IMR-90 (cell line): ENCODE measurements at regions not wholly inside any gene's neighbourhood (a gene's known extent, or its start where the extent isn't known, plus 50 kb on each side); places are given as distances from the start of the nearest gene placed in this dataset.
A peak's percentile ranks its signal among the peaks of the same experiment; 100 is the strongest.

Source experiments
- ATAC-seq: fragments of 200-7000 bp; cut with Tn5 transposase; 2 replicates; pipeline ENCODE4 v1.9.1; 2020; ENCODE audit warnings: low read depth, mild to moderate bottlenecking, moderate library complexity
- BruUV-seq: library from RNA; stranded (reverse); fragments of 400-500 nt; replicated peaks from 2 replicates; lab custom pipeline; 2021; lab: Mats Ljungman, UMichigan
- CTCF ChIA-PET: fragments of 300-600 bp; formaldehyde crosslinking; extraction: SDS; loops from one replicate; lab custom pipeline; 2021; ENCODE audit warnings: antibody characterized with exemption; lab: Yijun Ruan, JAX
- POLR2A ChIA-PET: fragments of 300-600 bp; sonication (Branson Sonifier 250); formaldehyde crosslinking; loops from one replicate; lab custom pipeline; 2022; ENCODE audit warnings: antibody characterized with exemption; ENCODE audit not compliant: unreplicated experiment; lab: Charles Lee
- DNase-seq: peaks from one replicate; pipeline ENCODE4 v3.0.0; 2013
- H2AFZ ChIP-seq: replicated peaks from 2 replicates; pipeline ENCODE3; 2013; ENCODE audit warnings: low read length, mild to moderate bottlenecking; ENCODE audit not compliant: poor library complexity
- H2AK5ac ChIP-seq: 2 replicates; pipeline ENCODE4 v1.6.1; 2013; ENCODE audit warnings: low read depth, low read length, inconsistent platforms
- H2AK9ac ChIP-seq: replicated peaks from 2 replicates; pipeline ENCODE3; 2013; ENCODE audit warnings: mild to moderate bottlenecking, low read depth, low read length, moderate library complexity; ENCODE audit not compliant: poor library complexity
- H2BK120ac ChIP-seq: 2 replicates; pipeline ENCODE4 v1.6.1; 2013; ENCODE audit warnings: low read depth, low read length, inconsistent platforms
- H2BK15ac ChIP-seq: 3 replicates; pipeline ENCODE4 v1.6.1; 2013; ENCODE audit warnings: low read depth, low read length, inconsistent platforms
- H2BK20ac ChIP-seq: 2 replicates; pipeline ENCODE4 v1.6.1; 2013; ENCODE audit warnings: low read depth, mild to moderate bottlenecking, inconsistent platforms, low read length, moderate library complexity
- H2BK5ac ChIP-seq: 2 replicates; pipeline ENCODE4 v1.6.1; 2013; ENCODE audit warnings: mild to moderate bottlenecking, low read depth, low read length, inconsistent platforms; ENCODE audit not compliant: poor library complexity, severe bottlenecking
- H3K14ac ChIP-seq: replicated peaks from 2 replicates; pipeline ENCODE4 v1.6.1; 2013; ENCODE audit warnings: low read depth, low read length, inconsistent platforms
- H3K18ac ChIP-seq: 2 replicates; pipeline ENCODE4 v1.6.1; 2013; ENCODE audit warnings: low read depth, low read length, control low read depth
- H3K23ac ChIP-seq: 2 replicates; pipeline ENCODE4 v1.6.1; 2013; ENCODE audit warnings: low read depth, low read length, inconsistent platforms
- H3K27ac ChIP-seq: 2 replicates; pipeline ENCODE4 v1.5.1; 2013; ENCODE audit warnings: mild to moderate bottlenecking, control low read depth, low read length; ENCODE audit not compliant: insufficient read depth
- H3K27me3 ChIP-seq: 2 replicates; pipeline ENCODE4 v1.6.1; 2013; ENCODE audit warnings: low read length; ENCODE audit not compliant: control insufficient read depth, insufficient read depth
- H3K36me3 ChIP-seq: 2 replicates; pipeline ENCODE4 v1.6.1; 2013; ENCODE audit warnings: low read length, mixed read lengths; ENCODE audit not compliant: control insufficient read depth, insufficient read depth
- H3K4ac ChIP-seq: 2 replicates; pipeline ENCODE4 v1.6.1; 2013; ENCODE audit warnings: low read depth, low read length, inconsistent platforms
- H3K4me1 ChIP-seq: 2 replicates; pipeline ENCODE4 v1.6.1; 2013; ENCODE audit warnings: low read length, mixed read lengths; ENCODE audit not compliant: control insufficient read depth, insufficient read depth
- H3K4me2 ChIP-seq: 2 replicates; pipeline ENCODE4 v1.6.1; 2013; ENCODE audit warnings: low read depth, mild to moderate bottlenecking, control low read depth, low read length, moderate library complexity
- H3K4me3 ChIP-seq: 2 replicates; pipeline ENCODE4 v1.5.1; 2013; ENCODE audit warnings: low read depth, mild to moderate bottlenecking, control low read depth, low read length, moderate library complexity; ENCODE audit not compliant: insufficient read depth
- H3K56ac ChIP-seq: 2 replicates; pipeline ENCODE4 v1.6.1; 2013; ENCODE audit warnings: low read length, inconsistent platforms; ENCODE audit not compliant: insufficient read depth; ENCODE audit errors: extremely low read depth
- H3K79me1 ChIP-seq, 2 experiments: 2 replicates each; pipeline ENCODE4 v1.6.1; 2013; ENCODE audit warnings: low read length in 2 of 2, inconsistent platforms in 1 of 2, low read depth in 1 of 2
- H3K9ac ChIP-seq: 2 replicates; pipeline ENCODE4 v1.6.1; 2013; ENCODE audit warnings: low read depth, low read length, control low read depth
- H3K9me1 ChIP-seq: 2 replicates; pipeline ENCODE4 v1.6.1; 2013; ENCODE audit warnings: low read length, inconsistent platforms; ENCODE audit not compliant: insufficient read depth
- H3K9me3 ChIP-seq: 2 replicates; pipeline ENCODE4 v1.6.1; 2013; ENCODE audit warnings: low read length; ENCODE audit not compliant: control insufficient read depth, insufficient read depth
- H4K20me1 ChIP-seq: 2 replicates; pipeline ENCODE4 v1.6.1; 2013; ENCODE audit warnings: low read length, inconsistent platforms; ENCODE audit not compliant: insufficient read depth
- H4K5ac ChIP-seq: 2 replicates; pipeline ENCODE4 v1.6.1; 2013; ENCODE audit warnings: mild to moderate bottlenecking, low read depth, low read length, control low read depth
- H4K8ac ChIP-seq, 2 experiments: 2 replicates each; pipeline ENCODE4 v1.6.1; 2013; ENCODE audit warnings: low read depth in 2 of 2, low read length in 2 of 2, control low read depth in 1 of 2, inconsistent platforms in 1 of 2
- H4K91ac ChIP-seq: 2 replicates; pipeline ENCODE4 v1.6.1; 2013; ENCODE audit warnings: low read depth, low read length, inconsistent platforms; ENCODE audit not compliant: insufficient read depth
- CEBPB ChIP-seq: IDR thresholded peaks from 2 replicates; pipeline ENCODE4 v1.6.1; 2012; ENCODE audit warnings: low read depth, low read length, improper control_type of control experiment
- RCOR1 ChIP-seq: IDR thresholded peaks from 2 replicates; pipeline ENCODE4 v1.6.1; 2012; ENCODE audit warnings: mild to moderate bottlenecking, low read length, improper control_type of control experiment; ENCODE audit not compliant: insufficient replicate concordance
- WGBS, 2 experiments: methylation state at CpG; one replicate each; pipeline versions ENCODE4 v1.1.5 to v1.1.7; 2013; ENCODE audit warnings: missing lambda C conversion rate in 2 of 2; ENCODE audit not compliant: insufficient read length in 1 of 2; ENCODE audit errors: extremely low coverage in 2 of 2; 5-methylcytosine and 5-hydroxymethylcytosine counted together
- dilution Hi-C: fragments of 300-500 bp; cut with HindIII; formaldehyde crosslinking; loops from one replicate; pipeline ENCODE4 v1.14.3; 2018; ENCODE audit warnings: low sequenced_read_pairs; ENCODE audit not compliant: unreplicated experiment
- in situ Hi-C: fragments of 300-500 bp; cut with MboI; formaldehyde crosslinking; loops from 3 replicates; pipeline ENCODE4 v1.14.3; 2019; ENCODE audit warnings: low sequenced_read_pairs, inconsistent platforms, mixed read lengths
- intact Hi-C: fragments of 100-400 bp; cut with micrococcal nuclease; formaldehyde crosslinking; loops from 2 replicates; pipeline ENCODE4 v1.10.0; 2022

- Histone ChIP-seq H3K9me1 (no peaks in the 10 kb centered on the region), H4K91ac (no peak overlapping the region), H4K20me1 (no peaks in the 10 kb centered on the region), H3K56ac (no peak overlapping the region), H3K14ac (no peak overlapping the region), H3K4me2 (no peak overlapping the region), H3K4me3 (no peak overlapping the region), H3K27me3 (no peaks in the 10 kb centered on the region), H3K9ac (no peak overlapping the region), H4K5ac (peak overlapping the region; percentile 76; the same call in 1 of the 2 replicates), H3K4me1 (no peaks in the 10 kb centered on the region), H2AK5ac (no peak overlapping the region), H3K4ac (peak overlapping the region; percentile 16; the same call in 1 of the 2 replicates), H4K8ac (peak overlapping the region in 1 of 2 experiments; percentile 2; a peak in 1 of 4 replicates), H2AFZ (no peak overlapping the region), H3K23ac (no peak overlapping the region), H2BK5ac (peak overlapping the region; percentile 26), H3K27ac (no peak overlapping the region), H3K36me3 (no peaks in the 10 kb centered on the region), H3K79me1 (no peaks in the 10 kb centered on the region), H3K9me3 (no peaks in the 10 kb centered on the region), H2BK20ac (peak overlapping the region; percentile 81; the same call in 1 of the 2 replicates), H2BK120ac (peak overlapping the region; percentile 74), H2AK9ac (no peak overlapping the region), H3K18ac (peak overlapping the region; percentile 79; the same call in 1 of the 2 replicates), H2BK15ac (peak overlapping the region; percentile 63; the same call in 1 of the 3 replicates)
- TF ChIP-seq CEBPB (0 out of 2 replicates have a peak, but pooled peaks have one; percentile 38), RCOR1 (no peak)
- WGBS, 2 experiments, result 40% methylated on average over 1 of the region's 4 CpGs; no CpG with 5 or more reads in 1 of the 2 experiments
- no peak for ATAC-seq
- POLR2A ChIA-PET, result no interaction called here
- in situ Hi-C loops, result no loop called here
- no peak for DNase-seq
- intact Hi-C loops, result no loop called here
- BruUV-seq, result no TSS peak
- dilution Hi-C loops, result no loop called here
- CTCF ChIA-PET, result no interaction called here
Observed at GRCh38 chr3:110375751-110376518, 695.7 kb upstream of the NECTIN3 start.
